Liver (tissue), 8 donors: ENCODE measurements at regions not wholly inside any gene's neighbourhood (a gene's known extent, or its start where the extent isn't known, plus 50 kb on each side); places are given as distances from the start of the nearest gene placed in this dataset.

Source experiments
- DNase-seq: peaks from one replicate; pipeline ENCODE4 v3.0.0-alpha.2; 2017; ENCODE audit warnings: low spot score
- H3K27ac ChIP-seq, 2 donors: one replicate each; pipeline ENCODE4 v1.7.0; 2013; ENCODE audit warnings: inconsistent platforms in 2 of 2, low read length in 2 of 2, control low read depth in 1 of 2, low read depth in 1 of 2, mild to moderate bottlenecking in 1 of 2
- H3K27me3 ChIP-seq, 4 donors: one replicate each; pipeline versions ENCODE4 v1.6.1 to v1.7.0; 2013; ENCODE audit warnings: low read length in 3 of 4, inconsistent platforms in 1 of 4, mild to moderate bottlenecking in 1 of 4, moderate library complexity in 1 of 4; ENCODE audit not compliant: control insufficient read depth in 4 of 4, insufficient read depth in 4 of 4
- H3K36me3 ChIP-seq, 4 donors: one replicate each; pipeline versions ENCODE4 v1.6.1 to v1.7.0; 2013; ENCODE audit warnings: low read length in 3 of 4, mild to moderate bottlenecking in 3 of 4, low read depth in 1 of 4, moderate library complexity in 1 of 4; ENCODE audit not compliant: control insufficient read depth in 4 of 4, insufficient read depth in 3 of 4
- H3K4me1 ChIP-seq, 4 donors: one replicate each; pipeline versions ENCODE4 v1.6.1 to v1.7.0; 2013; ENCODE audit warnings: low read length in 3 of 4, mild to moderate bottlenecking in 3 of 4, moderate library complexity in 1 of 4; ENCODE audit not compliant: control insufficient read depth in 4 of 4, insufficient read depth in 4 of 4
- H3K4me3 ChIP-seq, 3 donors: one replicate each; pipeline versions ENCODE4 v1.6.1 to v1.7.0; 2013; ENCODE audit warnings: low read length in 3 of 3, control low read depth in 1 of 3, low read depth in 1 of 3, mild to moderate bottlenecking in 1 of 3
- H3K9ac ChIP-seq, 2 donors: one replicate each; pipeline ENCODE4 v1.7.0; 2013; ENCODE audit warnings: low read length in 2 of 2, mild to moderate bottlenecking in 2 of 2, moderate library complexity in 2 of 2, control low read depth in 1 of 2, low read depth in 1 of 2
- H3K9me3 ChIP-seq, 4 donors: one replicate each; pipeline versions ENCODE4 v1.6.1 to v1.7.0; 2013; ENCODE audit warnings: low read length in 3 of 4; ENCODE audit not compliant: control insufficient read depth in 4 of 4
- EGR1 ChIP-seq, 2 donors: IDR thresholded peaks; 2 replicates each; pipeline ENCODE4 v1.6.1; 2016 to 2018; ENCODE audit warnings: antibody characterized with exemption in 2 of 2, low read depth in 2 of 2
- FOXA1 ChIP-seq: IDR thresholded peaks from 2 replicates; pipeline ENCODE4 v1.6.1; 2016; ENCODE audit warnings: antibody characterized with exemption
- FOXA2 ChIP-seq: IDR thresholded peaks from 2 replicates; pipeline ENCODE4 v1.6.1; 2016; ENCODE audit warnings: antibody characterized with exemption
- GABPA ChIP-seq, 2 donors: IDR thresholded peaks in 1 of 2; conservative IDR thresholded peaks in 1 of 2; 2 replicates each; pipeline ENCODE4 v1.6.1; 2016; ENCODE audit warnings: antibody characterized with exemption in 2 of 2, mild to moderate bottlenecking in 1 of 2, moderate library complexity in 1 of 2
- HNF4A ChIP-seq, 2 donors: conservative IDR thresholded peaks; 2 replicates each; pipeline ENCODE4 v1.6.1; 2016; ENCODE audit warnings: antibody characterized with exemption in 2 of 2, mild to moderate bottlenecking in 2 of 2
- HNF4G ChIP-seq: IDR thresholded peaks from 2 replicates; pipeline ENCODE4 v1.6.1; 2016; ENCODE audit warnings: antibody characterized with exemption
- JUND ChIP-seq, 2 donors: IDR thresholded peaks; 2 replicates each; pipeline ENCODE4 v1.6.1; 2016; ENCODE audit warnings: antibody characterized with exemption in 2 of 2
- MAX ChIP-seq: IDR thresholded peaks from 2 replicates; pipeline ENCODE4 v1.6.1; 2016; ENCODE audit warnings: antibody characterized with exemption
- NR2F2 ChIP-seq: IDR thresholded peaks from 2 replicates; pipeline ENCODE4 v1.6.1; 2016; ENCODE audit warnings: antibody characterized with exemption
- RAD21 ChIP-seq, 2 donors: IDR thresholded peaks; 2 replicates each; pipeline ENCODE4 v1.6.1; 2016; ENCODE audit warnings: antibody characterized with exemption in 2 of 2, mild to moderate bottlenecking in 2 of 2
- REST ChIP-seq: IDR thresholded peaks from 2 replicates; pipeline ENCODE4 v1.6.1; 2016; ENCODE audit warnings: antibody characterized with exemption, mild to moderate bottlenecking
- RXRA ChIP-seq, 2 donors: IDR thresholded peaks; 2 replicates each; pipeline ENCODE4 v1.6.1; 2017 to 2018; ENCODE audit warnings: antibody characterized with exemption in 2 of 2, mild to moderate bottlenecking in 1 of 2
- SP1 ChIP-seq: IDR thresholded peaks from 2 replicates; pipeline ENCODE4 v1.6.1; 2018; ENCODE audit warnings: antibody characterized with exemption, mild to moderate bottlenecking
- TAF1 ChIP-seq: conservative IDR thresholded peaks from 2 replicates; pipeline ENCODE4 v1.6.1; 2016; ENCODE audit warnings: antibody characterized with exemption, mild to moderate bottlenecking
- YY1 ChIP-seq: IDR thresholded peaks from 2 replicates; pipeline ENCODE4 v1.6.1; 2016; ENCODE audit warnings: antibody characterized with exemption, mild to moderate bottlenecking
- ZBTB33 ChIP-seq: IDR thresholded peaks from 2 replicates; pipeline ENCODE4 v1.6.1; 2016; ENCODE audit warnings: antibody characterized with exemption
- WGBS: extraction: QIAGEN DNeasy Blood & Tissue Kit; methylation state at CpG from one replicate; pipeline ENCODE4 v1.1.7; 2013; 5-methylcytosine and 5-hydroxymethylcytosine counted together
- TF ChIP-seq, protein P1 (sequence below): fragments of 150-350 bp; IDR thresholded peaks from 2 replicates; pipeline ENCODE4 v1.5.1; 2017; ENCODE audit warnings: improper control_type of control experiment, low read depth, low read length; ENCODE audit not compliant: missing input control
- TF ChIP-seq, protein P2 (sequence below): IDR thresholded peaks from 2 replicates; pipeline ENCODE4 v1.6.1; 2016; ENCODE audit warnings: antibody characterized with exemption
- donor health status: healthy.
- donor health status: healthy.
- donor health status: healthy.
- donor health status: healthy.
- donor health status: healthy.

- no peaks in the 10 kb centered on the region for H3K36me3 ChIP-seq
- no peaks in the 10 kb centered on the region for H3K27me3 ChIP-seq
- H3K4me3 ChIP-seq = no peak overlapping the region
- no peak overlapping the region for H3K27ac ChIP-seq
- H3K9me3 ChIP-seq = no peaks in the 10 kb centered on the region
- no peak for DNase-seq
- TF ChIP-seq ZBTB33 = no peak
- no peak for TF ChIP-seq REST
- TF ChIP-seq TAF1 = no peak
- TF ChIP-seq RAD21 (IDR thresholded peaks at IDR 0.05) = no peak
- no peak for TF ChIP-seq EGR1 (IDR thresholded peaks at IDR 0.05; ENCODE audit: low read depth in 2 of 2)
- TF ChIP-seq, protein P1, sequence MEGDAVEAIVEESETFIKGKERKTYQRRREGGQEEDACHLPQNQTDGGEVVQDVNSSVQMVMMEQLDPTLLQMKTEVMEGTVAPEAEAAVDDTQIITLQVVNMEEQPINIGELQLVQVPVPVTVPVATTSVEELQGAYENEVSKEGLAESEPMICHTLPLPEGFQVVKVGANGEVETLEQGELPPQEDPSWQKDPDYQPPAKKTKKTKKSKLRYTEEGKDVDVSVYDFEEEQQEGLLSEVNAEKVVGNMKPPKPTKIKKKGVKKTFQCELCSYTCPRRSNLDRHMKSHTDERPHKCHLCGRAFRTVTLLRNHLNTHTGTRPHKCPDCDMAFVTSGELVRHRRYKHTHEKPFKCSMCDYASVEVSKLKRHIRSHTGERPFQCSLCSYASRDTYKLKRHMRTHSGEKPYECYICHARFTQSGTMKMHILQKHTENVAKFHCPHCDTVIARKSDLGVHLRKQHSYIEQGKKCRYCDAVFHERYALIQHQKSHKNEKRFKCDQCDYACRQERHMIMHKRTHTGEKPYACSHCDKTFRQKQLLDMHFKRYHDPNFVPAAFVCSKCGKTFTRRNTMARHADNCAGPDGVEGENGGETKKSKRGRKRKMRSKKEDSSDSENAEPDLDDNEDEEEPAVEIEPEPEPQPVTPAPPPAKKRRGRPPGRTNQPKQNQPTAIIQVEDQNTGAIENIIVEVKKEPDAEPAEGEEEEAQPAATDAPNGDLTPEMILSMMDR = no peak
- no peak for TF ChIP-seq NR2F2
- no peak for TF ChIP-seq HNF4A (conservative IDR thresholded peaks at IDR 0.05)
- no peak for TF ChIP-seq FOXA1
- TF ChIP-seq FOXA2 = no peak
- no peak for TF ChIP-seq RXRA (IDR thresholded peaks at IDR 0.05)
- TF ChIP-seq, protein P2, sequence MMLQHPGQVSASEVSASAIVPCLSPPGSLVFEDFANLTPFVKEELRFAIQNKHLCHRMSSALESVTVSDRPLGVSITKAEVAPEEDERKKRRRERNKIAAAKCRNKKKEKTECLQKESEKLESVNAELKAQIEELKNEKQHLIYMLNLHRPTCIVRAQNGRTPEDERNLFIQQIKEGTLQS = no peak
- no peak for TF ChIP-seq SP1
- TF ChIP-seq YY1 = no peak
- no peak for TF ChIP-seq GABPA (IDR thresholded peaks at IDR 0.05 in 1 of 2, conservative IDR thresholded peaks at IDR 0.05 in 1 of 2)
- no peak for TF ChIP-seq MAX
- TF ChIP-seq HNF4G = no peak
- no peak for TF ChIP-seq JUND (IDR thresholded peaks at IDR 0.05)
- peaks cover 8 to 9% (median 9%) of the 10 kb centered on the region in 4 donors for H3K4me1 ChIP-seq
- 35% methylated on average over 5 of the region's 5 CpGs for WGBS
- H3K9ac ChIP-seq = no peak overlapping the region
These were observed 151.9 kb downstream of the IRX5 start for GRCh38 chr16:55082591-55082976.

DNA sequence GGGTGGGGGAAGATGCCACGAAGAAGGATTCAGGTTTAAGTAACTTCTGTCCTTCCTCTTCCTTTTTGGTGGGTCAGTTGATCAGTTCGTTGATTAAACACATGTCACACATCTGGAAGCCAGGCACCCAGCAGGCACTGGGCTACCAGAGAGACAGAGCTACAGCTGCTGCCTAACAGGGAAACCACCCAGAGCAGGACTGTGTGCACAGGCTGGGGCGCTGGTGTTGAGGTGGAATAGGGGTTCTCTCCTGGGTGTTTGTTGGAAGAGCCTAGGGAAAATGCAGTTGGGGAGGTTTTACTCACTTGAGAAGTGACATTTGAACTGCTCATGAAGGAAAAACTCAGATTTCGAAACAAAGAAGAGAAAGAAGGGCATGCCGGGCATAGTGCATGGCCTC lies 152.4 kb downstream of the IRX5 start:
- H3K9ac ChIP-seq = no peak overlapping the region
- WGBS = 88% methylated on average over 5 of the region's 5 CpGs
- H3K4me1 ChIP-seq = peaks cover 8 to 9% (median 9%) of the 10 kb centered on the region in 4 donors
- no peak for DNase-seq
- H3K4me3 ChIP-seq = no peak overlapping the region
- no peaks in the 10 kb centered on the region for H3K36me3 ChIP-seq
- no peaks in the 10 kb centered on the region for H3K9me3 ChIP-seq
- H3K27ac ChIP-seq = no peak overlapping the region
- H3K27me3 ChIP-seq = no peaks in the 10 kb centered on the region
- TF ChIP-seq, protein P1 = no peak
- TF ChIP-seq RAD21 (IDR thresholded peaks at IDR 0.05) (no peak), EGR1 (IDR thresholded peaks at IDR 0.05; ENCODE audit: low read depth in 2 of 2) (no peak), JUND (IDR thresholded peaks at IDR 0.05) (no peak), HNF4G (no peak), RXRA (IDR thresholded peaks at IDR 0.05) (no peak), NR2F2 (no peak), YY1 (no peak), REST (no peak), FOXA1 (no peak)
- TF ChIP-seq, protein P2 = no peak
